SH-SY5Y (cell line): ENCODE measurements at regions not wholly inside any gene's neighbourhood (a gene's known extent, or its start where the extent isn't known, plus 50 kb on each side); places are given as distances from the start of the nearest gene placed in this dataset.

Experiments used
- GATA2 ChIP-seq: IDR thresholded peaks from 2 replicates; pipeline ENCODE4 v1.6.1; 2011; ENCODE audit warnings: mild to moderate bottlenecking, low read depth, low read length
- GATA3 ChIP-seq: IDR thresholded peaks from 2 replicates; pipeline ENCODE4 v1.6.1; 2011; ENCODE audit warnings: low read depth, mild to moderate bottlenecking, low read length, moderate library complexity

DNA sequence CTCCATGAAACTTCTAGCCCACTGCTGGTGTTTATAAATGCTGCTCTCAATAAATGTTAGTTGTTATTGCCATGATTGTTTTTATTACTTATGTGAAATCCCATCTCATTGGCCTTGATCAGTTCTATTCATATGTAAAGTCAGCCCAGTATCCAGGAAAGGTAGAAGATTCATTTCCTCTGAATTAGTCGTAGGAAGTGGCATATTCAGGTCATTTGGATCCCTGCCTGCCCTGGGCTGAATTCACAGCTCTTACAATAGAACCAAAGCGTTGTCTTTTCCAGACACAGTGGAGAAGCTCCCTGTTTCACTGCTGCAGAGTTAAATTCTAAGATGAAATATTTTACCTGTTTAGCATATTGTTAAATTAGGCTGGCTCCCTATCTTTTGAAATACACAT lies 70.3 kb downstream of the MAIP1 start:
- TF ChIP-seq GATA2 (no peak), GATA3 (no peak)
